GM19395 (cell line): ENCODE measurements at regions not wholly inside any gene's neighbourhood (a gene's known extent, or its start where the extent isn't known, plus 50 kb on each side); places are given as distances from the start of the nearest gene placed in this dataset.
A peak's percentile ranks its signal among the peaks of the same experiment; 100 is the strongest.
"Not testable (repeated sequence)": the region's sequence is repeated elsewhere in the genome, so short reads cannot be mapped to it uniquely, and the experiment has no call there.

Experiments
- ATAC-seq: cut with Tn5 transposase; IDR thresholded peaks from one replicate; pipeline ENCODE4 v1.9.1; 2021; ENCODE audit warnings: mild to moderate bottlenecking, moderate library complexity; ENCODE audit not compliant: unreplicated experiment

DNA sequence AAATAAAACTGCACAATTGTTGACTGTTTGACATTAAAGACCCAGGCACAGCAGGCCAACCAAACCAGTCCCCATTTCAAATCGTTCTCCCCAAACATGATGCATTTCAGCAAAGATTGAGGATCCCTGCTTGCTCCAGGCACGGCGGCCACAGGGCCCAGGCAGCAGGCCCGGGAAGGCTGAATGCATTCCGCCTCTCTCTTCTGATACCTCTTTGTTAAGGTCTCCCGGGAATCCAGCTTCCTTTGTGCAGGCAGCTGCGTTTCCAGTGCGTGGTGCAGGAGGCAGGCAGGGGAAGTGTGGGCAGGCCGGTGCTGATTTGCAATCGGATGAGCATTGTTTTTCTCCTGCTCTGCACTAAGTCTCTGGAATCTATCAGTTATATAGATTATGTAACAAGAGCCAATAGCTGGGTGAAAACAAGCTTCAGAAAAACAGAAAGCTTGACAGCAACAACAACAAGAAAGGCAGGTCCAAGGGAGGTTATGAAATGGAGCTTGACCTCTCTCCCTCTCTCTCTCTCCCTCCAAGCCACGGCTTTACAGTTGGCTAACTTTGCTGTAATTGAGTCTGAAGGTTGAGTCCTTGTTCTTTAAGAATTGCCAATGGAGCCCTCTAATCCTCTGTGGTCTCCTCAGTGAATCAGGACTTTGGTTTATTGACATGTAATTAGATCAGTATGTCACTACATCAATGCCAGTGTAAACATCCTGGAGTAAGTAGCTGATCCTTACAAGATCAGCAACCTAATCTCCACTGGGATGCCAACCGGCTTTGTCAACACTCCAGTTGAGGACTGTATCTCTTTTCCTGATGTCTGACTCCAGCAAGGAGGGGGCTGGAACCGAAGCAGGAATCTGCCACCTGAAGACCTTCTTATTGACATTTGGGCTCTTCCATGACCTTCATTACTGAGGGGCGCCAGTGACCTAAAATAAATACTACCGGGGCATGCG lies 338.0 kb downstream of the TEX29 start:
- ATAC-seq = no peak

DNA sequence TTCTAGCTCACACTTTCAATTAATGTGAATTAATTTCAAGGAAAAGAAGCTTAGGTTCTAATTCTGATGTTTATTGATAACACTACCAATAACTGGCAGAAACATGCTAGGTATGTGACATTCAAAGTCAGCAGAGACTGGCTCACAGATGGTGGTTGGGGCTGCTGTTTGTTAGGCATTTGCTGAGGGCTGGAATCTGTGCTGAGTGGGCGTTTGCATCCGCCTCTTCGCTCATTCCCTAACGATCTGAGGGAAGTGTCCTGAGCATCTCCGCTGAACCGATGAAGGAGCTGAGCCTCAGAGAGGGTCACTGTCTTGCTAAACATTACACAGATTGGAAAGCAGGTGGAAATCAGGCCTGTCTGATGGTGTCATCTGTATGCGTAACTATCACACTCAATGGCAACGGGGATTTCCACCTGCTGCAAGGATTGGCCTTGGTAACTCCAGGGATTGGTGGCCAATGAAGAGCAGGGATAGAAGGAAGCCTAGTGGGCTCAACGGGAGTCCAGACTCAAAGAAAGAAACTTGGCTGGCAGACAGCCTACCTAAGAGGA lies 338.9 kb downstream of the TEX29 start:
- ATAC-seq = no peak

DNA sequence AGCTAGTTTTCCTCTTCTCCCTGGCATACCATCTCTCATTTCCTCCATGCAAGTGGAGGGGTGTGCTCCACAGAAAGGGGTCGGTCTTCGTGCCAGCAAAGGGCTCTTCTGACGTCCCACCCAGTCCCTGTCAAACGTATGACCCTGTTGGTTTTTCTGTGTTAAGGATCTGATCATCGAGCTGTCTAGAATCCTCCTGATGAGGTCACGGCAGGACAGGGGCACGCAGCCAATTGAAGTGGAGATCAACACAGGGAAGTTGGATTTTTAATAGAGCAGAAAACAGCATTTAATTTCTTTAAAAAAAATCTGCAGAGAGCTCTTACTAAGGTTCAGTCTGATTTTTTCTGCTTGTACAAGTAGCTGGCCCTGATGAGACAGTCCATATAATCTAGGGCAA lies 339.4 kb downstream of the TEX29 start:
- ATAC-seq = no peak

DNA sequence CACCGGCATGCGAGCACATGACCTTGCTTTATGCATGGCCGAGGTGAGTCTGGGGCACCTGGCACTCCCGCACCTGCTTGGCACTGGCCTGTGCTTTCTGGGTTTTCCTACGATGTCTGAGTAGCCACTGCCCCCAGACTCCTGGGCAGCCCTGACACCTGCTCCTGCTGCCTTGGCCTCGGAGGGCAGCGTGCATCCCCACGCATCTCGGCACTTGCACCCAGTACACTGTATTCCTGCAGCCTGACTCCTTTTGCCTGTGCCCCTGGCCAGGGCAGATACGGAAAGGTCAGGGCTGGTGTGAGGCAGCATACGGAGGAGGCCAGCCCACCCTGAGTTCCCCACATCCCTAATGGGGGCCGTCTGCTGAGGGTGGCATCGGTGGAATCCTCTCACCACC lies 340.6 kb downstream of the TEX29 start:
- no peak for ATAC-seq

DNA sequence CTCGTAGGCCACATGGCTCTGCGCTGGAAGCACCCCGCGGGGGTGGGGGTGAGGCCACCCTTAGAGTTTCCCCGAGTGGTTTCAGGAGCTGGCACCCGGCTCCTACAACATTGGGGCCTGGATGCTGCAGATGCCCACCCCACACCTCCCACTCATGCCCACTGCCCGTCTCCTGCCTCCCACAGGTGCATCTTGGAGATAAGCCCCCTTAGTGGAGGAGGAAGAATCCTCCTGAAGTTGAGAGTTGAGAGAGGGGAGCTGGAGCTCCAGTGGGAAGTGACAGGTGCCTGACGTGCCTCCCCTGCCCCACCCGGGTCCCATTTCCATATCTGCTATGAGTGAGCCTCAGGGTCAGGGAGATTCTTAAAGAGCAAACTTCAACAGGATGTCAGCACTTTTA lies 341.3 kb downstream of the TEX29 start:
- no peak for ATAC-seq

DNA sequence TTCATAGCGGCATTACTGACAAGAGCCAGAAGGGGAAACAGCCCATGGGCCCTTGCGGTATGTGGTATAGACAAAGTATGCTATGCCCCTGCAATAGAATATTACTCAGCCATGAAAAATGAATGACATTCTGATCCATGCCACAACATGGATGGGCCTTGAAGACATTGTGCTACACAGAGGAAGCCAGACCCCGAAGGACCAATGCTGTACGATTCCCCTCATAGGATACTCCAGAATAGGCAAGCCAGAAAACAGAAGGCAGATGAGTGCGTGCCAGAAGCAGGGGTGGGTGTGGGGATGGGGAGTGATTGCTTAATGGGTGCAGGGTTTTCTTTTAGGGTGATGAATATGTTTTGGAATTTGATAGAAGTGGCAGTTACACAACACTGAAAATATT lies 342.0 kb downstream of the TEX29 start:
- ATAC-seq = no peak

DNA sequence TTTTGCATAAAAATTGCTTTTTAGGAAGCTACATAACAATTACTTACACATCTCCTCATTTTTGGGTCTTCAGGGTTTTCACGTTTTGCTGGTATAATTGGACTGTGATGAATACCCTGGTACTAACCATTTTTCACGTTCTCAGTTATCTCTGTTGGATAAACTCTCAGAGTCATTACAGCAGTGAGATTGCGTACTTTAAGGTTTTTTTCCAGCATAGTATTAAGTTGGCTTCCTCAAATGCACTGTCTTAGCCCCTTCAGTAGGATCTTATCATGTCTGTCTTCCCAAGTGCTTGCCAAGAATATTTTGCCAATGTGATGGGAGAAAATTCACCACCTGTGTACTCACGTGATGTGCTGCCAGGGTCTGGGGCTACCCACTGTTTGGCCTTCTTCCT lies 342.5 kb downstream of the TEX29 start:
- ATAC-seq = no peak

DNA sequence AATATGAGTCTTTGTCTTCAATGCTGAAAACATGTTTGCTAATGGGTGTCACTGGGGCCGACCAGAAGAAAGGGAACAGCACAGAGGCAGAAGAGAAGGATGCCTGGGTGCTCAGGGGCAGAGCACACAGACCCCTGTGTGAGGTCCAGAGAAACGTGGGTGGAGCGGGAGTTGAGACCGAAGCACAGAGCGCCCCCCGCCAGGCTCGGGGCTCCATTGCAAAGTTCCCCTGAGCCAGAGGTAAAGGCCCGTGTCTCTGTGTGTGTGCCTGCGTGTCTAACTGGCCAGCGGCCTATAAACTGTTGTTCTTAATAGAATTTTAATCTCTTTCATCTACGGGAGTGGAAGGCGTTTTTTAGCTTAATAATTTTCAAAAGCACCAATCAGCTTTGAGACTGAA lies 343.1 kb downstream of the TEX29 start:
- ATAC-seq = no peak

DNA sequence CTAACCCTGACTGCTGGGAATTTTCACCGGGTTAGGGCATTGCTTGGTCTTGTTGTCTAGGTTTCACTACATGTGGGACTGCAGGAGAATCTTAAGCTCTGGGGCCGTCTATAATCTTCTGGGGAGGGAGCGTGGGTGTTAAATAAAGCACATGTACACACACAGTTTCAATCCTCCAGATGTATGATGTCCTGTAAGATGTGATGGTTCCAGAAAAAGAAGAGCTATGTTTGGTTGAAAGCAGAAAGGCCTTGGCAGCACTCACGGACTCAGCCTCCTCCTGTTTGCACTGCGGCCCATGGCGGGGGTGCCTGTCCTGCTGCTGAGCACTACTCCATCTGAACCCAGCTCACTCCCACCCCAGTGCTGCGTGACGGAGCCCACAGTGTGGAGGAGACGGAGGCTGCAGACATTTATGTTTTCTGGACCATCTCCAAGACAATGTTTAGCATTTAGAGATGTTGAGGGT lies 343.5 kb downstream of the TEX29 start:
- ATAC-seq = no peak

DNA sequence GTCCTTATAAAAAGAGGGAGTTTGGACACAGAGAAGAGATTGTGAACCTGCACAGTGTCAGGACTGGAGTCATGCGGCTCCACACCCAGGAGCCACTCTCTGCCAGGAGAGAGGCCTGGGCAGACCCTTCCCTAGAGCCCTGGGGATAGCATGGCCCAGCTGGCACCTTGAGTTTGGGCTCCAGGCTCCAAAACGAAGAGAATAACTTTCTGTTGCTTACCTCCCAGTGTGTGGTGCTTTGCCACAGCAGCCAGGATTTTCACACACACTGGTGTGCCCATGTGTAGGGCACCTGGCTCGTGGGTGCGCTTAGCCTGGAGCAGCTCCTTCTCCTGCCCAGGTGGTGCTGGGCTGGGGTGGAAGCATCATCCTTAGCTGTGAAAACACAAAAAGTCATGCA lies 344.3 kb downstream of the TEX29 start:
- ATAC-seq = no peak

DNA sequence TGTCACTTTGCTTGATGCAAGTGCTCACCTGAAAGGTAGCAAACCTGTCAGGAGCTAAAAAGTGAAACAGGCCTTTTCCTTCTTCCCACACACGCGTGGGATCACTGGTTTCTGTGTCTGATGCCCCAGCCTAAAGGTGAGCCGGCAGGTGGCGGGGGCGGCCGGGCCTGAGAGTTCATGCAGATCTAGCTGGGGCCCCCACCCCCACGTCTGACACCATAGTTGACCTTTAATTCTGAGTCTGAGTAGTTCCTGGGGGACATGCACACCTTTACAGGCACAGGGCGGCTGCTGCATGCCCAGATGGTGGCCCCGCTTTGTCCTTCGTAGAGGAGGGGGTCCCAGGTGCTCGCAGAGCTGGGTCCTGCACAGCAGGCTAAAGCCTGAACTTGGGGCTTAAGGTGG lies 345.3 kb downstream of the TEX29 start:
- ATAC-seq = no peak

DNA sequence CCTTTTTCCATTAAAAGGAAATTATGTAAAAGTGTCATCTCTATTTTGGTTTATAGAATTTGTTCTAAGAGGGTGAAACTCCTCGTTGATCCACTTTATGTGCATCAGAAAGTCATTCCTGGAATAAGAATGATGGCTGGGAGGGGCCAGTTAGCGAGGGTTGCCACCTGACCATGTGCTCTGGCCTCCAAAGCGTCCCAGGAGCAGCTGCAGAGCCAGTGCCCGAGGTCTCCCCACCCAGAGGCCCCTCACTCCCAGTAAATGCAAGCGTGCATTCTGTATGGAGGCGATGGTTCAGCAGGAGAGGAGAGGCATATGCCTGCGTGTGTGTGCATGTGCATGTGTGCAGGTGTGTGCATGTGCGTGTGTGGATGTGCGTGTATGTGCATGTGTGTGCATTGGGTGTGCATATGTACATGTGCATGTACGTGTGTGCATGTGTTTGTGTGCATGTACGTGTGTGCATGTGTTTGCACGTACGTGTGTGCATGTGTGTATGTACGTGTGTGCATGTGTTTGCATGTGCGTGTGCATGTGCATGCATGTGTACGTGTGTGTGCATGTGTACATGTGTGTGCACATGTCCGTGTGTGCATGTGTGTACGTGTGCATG lies 345.8 kb downstream of the TEX29 start:
- ATAC-seq = no peak

DNA sequence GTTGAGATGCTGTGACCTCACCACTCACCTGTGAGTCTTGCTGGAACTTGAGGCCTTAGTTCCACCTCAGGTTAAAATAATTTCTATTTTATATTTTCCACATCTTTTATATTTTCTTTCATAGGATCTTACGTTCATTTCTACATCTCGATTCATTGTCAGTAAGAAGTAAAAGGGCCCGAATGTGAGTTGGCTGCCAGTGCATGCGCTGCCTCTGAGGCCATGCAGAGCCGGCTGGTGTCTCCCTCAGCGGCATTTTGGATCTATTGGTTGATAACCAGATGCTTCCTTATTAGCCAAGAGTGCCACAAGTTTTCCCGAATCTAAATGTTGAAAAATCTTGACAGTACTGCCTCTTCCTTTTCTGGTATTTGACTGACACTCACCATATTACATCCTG lies 347.3 kb downstream of the TEX29 start:
- ATAC-seq = no peak

DNA sequence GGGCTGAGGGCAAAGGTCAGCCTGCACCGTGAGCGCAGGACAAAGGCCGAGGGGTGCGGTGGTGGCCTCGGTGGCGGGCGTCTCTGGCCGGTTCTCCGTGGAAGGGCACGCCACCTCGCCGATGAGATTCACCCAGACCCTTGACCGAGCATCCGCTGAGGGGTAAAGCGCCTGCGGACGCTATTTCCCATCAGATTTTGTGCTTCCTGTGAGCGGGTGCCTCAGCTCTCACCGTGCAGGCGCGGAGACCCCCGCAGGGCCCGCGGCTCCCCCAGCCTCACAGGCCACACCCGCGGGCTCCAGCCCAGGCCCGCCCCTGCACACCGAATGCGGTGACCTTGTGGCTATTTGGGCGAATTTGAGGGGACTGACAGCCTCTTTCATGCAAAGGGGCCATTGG lies 348.0 kb downstream of the TEX29 start:
- ATAC-seq = no peak

DNA sequence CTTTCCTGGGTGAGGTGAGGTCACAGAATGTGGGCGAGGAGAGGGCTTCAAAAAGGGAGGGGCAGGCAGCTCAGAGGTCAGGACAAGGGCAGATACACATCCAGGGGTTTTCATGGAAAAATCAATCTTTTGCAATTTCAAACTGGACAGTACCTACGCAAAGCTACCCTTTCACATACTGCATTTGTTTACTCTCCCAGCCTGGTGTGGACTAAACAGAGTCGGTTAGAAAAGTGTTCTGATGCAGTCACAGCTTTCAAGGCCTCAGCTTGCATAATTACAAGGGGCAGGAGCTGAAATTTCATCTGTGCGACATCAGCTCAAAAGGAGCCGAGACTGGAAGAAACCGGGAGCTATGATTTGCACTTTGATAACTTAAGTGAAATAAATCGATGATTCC lies 351.8 kb downstream of the TEX29 start:
- ATAC-seq = not testable (repeated sequence)

DNA sequence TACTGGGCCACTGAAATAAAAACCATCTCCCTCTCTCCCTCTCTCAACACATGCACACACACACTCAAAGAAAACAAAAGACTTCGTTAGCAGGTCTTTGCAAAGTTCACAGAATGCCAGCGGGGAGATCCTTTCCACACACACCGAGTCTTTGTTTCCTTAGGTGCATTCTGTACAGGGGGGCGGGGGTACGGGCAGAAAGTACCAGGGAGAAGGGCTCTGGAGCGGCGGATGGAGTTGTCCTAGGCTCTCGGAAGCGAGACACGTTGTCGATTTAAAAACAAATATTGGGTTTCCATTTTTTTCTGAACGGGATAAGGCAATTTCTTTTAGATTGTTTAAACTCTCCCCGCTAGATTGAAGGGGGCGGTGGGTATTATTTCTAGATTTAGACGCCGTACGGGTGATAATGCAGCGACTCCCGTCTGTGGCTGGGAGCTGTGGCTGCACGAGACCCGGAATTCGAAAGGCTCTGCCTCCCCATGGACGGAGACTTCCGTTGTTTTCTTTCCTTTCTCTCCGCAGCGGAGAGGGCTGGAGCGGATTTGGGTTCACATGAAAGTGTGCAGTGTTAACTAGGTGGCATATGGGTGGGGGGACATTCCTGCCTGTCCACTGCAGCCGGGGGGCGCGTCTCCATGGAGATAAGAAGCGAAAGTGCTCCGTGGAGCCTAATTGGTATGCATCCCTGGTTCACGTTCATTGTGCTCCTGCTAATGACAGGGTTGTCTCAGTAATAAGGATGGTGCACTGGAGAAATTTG lies 357.9 kb downstream of the TEX29 start:
- not testable (repeated sequence) for ATAC-seq

DNA sequence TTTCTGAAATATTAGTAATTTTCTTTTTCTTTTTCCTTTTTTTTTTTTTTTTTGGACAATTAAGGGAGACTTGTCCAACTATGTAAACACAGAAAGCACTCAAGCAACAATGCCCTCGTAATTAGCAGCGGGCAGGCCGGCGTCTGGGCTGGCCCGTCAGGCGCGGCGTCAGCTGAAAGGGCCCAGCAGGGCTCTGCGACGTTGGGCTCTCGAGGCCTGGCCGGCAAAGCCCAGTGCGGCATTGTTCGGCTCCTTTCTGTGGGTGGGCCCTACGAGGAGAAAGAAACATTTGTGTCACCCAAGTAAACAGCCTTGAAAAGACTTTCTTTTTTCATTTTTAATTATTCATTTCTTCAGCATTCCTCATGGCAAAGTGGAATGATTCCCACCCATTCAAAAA lies 359.2 kb downstream of the TEX29 start:
- ATAC-seq = not testable (repeated sequence)

DNA sequence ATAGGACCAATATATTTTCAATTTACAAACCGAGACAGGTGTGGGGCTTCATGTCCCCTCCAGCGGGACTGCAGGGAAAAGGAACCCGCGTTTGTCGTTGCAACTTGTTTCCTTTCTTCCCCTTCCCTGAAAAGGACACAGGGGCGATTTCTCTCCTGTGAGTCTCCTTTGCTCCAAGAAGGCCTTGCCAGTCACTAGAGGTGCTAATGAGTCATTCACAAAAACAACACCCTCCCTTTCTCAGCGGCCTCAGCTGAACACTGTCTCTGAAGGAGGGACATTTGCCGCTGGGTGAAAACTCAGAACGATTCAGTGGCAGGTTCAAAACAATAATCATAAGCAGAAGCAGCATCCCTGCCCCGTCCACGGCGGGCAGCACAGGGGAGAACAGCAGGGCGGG lies 359.7 kb downstream of the TEX29 start:
- ATAC-seq = not testable (repeated sequence)

DNA sequence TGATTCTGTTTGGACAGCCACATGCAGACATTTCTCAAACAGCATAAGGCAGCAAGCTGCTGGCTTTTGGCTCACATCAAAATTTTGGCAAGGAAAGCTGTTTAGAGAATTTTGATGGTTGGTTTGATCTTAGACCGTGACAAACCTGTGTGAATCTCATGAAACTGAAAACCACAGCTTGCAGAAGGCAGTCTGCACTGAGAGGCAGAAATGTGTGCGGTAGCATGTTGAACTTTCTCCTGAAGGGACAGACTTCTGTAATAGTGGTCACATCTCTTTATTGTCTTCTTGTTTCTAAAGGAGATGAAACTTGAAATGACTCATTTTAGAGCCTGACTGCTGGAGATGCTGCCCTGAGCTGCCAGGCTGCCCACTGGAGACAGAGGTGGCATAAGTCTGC lies 371.6 kb downstream of the TEX29 start:
- ATAC-seq = peak; percentile 83

DNA sequence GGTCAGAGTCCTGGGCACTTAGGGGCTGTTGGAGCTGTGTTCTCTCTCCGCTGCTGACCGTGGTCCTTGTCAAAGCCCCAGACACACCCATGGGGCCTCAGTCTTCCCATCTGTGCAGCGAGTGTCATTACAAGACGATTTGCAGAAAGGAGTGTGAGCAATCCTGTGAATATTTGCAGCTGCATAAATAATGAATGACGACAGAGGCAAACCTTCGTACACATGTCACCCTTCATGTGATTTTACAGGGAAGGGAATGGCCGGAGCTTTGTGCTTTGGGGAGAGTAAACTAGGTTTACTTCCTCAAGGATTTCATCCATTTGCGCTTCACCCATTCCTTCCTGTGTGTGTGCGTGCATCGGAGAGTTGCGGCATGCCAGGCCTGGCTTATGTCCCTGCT lies 370.8 kb upstream of the SOX1 start:
- ATAC-seq = not testable (repeated sequence)

DNA sequence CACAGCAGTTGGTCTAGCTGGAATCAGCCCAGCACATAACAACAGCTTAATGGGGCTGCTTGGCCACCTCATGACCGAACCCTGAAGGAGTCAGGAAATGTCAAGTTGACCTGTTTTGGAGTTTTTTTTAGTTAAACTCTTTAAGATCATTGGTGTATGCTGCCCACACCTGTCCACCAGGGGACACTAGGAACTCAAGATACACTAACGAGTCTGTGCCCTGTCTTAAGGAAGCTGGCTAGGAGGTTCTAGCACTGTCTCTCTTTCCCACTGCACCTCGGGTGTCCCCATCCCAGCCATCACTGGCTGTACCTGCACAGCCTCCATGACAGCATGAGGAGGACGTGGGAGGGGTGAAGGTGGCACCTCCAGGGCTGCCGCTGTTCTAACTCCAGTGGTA lies 364.9 kb upstream of the SOX1 start:
- ATAC-seq = not testable (repeated sequence)
